MG63 (cell line): ENCODE measurements at regions not wholly inside any gene's neighbourhood (a gene's known extent, or its start where the extent isn't known, plus 50 kb on each side); places are given as distances from the start of the nearest gene placed in this dataset.
"Not testable (repeated sequence)": the region's sequence is repeated elsewhere in the genome, so short reads cannot be mapped to it uniquely, and the experiment has no call there.

Experiments
- DNase-seq: peaks from one replicate; pipeline ENCODE4 v3.0.0-alpha.2; 2020
- H3K27me3 ChIP-seq: fragments of 250-450 bp; sonication (Bioruptor Pico); 2 replicates; pipeline ENCODE4 v1.5.1; 2020; ENCODE audit warnings: mild to moderate bottlenecking, moderate library complexity
- H3K36me3 ChIP-seq: fragments of 250-450 bp; sonication (Bioruptor Pico); 2 replicates; pipeline ENCODE4 v1.5.1; 2020; ENCODE audit warnings: mild to moderate bottlenecking, moderate library complexity
- H3K4me3 ChIP-seq: fragments of 250-450 bp; sonication (Bioruptor Pico); 2 replicates; pipeline ENCODE4 v1.5.1; 2020; ENCODE audit warnings: mild to moderate bottlenecking, moderate library complexity
- H3K9me3 ChIP-seq: fragments of 250-450 bp; sonication (Bioruptor Pico); 2 replicates; pipeline ENCODE4 v1.5.1; 2020; ENCODE audit warnings: mild to moderate bottlenecking, moderate library complexity

DNA sequence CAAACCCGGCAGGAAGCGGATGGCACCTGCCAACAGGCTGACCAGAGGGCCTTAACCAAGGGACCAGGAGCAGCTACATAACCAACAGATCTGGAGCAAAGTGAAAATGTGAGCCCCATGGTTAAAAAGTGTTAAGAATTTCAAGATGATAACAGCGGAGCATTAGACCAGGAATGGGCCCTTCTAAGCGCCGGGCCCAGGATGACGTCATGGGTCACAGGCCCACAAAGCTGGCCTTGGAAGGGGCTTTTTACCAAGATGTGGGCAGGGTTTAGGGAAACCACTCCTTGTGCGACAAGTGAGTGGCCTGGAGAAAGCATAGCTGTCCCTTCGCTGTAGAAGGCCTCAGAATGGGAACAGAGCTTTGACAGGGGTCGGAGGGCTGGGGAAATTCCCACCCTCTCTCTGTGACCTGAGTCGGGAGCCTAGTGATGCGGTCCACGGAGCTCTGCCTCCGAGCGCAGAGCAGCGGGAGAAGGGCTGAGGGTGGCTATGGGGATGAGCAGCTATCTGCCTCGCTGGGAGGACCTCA is 84.4 kb upstream of the RPL38 start:
- DNase-seq, result no peak
- H3K4me3 ChIP-seq, result no peak overlapping the region
- H3K27me3 ChIP-seq, result peaks cover 4% of the 10 kb centered on the region
- peaks cover 4% of the 10 kb centered on the region for H3K9me3 ChIP-seq
- no peaks in the 10 kb centered on the region for H3K36me3 ChIP-seq

GRCh38 chr17:74119965-74120364 is 83.5 kb upstream of the RPL38 start:
- no peak for DNase-seq

DNA sequence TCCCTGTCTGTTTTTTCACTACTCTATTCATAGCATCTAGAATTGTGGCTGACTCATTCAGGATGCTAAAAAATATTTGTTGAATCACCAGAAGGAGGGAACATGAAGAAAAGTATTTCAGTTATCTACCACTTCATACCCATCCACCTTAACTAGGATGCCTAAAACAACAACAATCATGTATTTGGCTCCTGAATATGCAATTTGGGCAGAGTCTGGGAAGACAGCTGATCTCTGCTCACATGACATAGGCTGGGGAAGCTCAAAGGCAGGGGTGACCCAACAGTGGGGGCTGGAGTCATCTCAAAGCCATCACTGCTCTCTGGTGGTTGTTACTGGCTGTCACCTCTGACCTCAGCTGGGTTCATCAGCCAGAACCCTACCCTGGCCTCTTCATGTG is 80.1 kb upstream of the RPL38 start:
- Histone ChIP-seq H3K9me3 (peaks cover 4% of the 10 kb centered on the region), H3K27me3 (no peaks in the 10 kb centered on the region; the same call in 1 of the 2 replicates), H3K4me3 (no peak overlapping the region), H3K36me3 (no peaks in the 10 kb centered on the region)
- DNase-seq, result peak; percentile 51

More at GRCh38 chr17:74119965-74120364, 83.5 kb upstream of the RPL38 start:
- peaks cover 4% of the 10 kb centered on the region for H3K9me3 ChIP-seq
- no peaks in the 10 kb centered on the region for H3K36me3 ChIP-seq
- H3K27me3 ChIP-seq, result peaks cover 3% of the 10 kb centered on the region; the same call in 1 of the 2 replicates
- H3K4me3 ChIP-seq, result no peak overlapping the region

- H3K36me3 ChIP-seq, result no peaks in the 10 kb centered on the region
- H3K9me3 ChIP-seq, result peaks cover 4% of the 10 kb centered on the region
- DNase-seq, result no peak
- H3K27me3 ChIP-seq, result no peaks in the 10 kb centered on the region; the same call in 1 of the 2 replicates
- no peak overlapping the region for H3K4me3 ChIP-seq
Measured at GRCh38 chr17:74123866-74124444, 79.5 kb upstream of the RPL38 start.

DNA sequence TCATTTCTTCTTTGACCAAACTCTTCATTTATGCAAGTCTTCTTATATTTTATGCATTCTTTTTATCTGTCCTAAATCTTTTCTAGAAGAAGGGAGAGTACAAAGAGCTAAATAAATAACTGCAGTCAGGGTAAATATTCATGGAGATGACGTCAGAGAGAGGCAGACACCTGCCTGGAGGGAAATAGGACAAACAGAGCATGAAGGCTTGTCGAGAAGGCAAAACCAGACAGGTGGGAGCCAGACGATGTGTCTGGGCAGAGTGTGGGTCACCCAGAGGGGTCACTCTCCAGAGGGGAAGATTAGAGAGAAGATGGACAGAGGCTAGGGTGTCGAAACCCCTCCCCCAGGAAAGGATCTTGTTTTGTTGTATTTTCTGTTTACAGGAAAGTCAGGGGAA is 78.3 kb upstream of the RPL38 start:
- Histone ChIP-seq H3K27me3 (peaks cover under 1% of the 10 kb centered on the region), H3K4me3 (no peak overlapping the region), H3K9me3 (peaks cover 4% of the 10 kb centered on the region), H3K36me3 (no peaks in the 10 kb centered on the region)
- DNase-seq, result no peak

- H3K27me3 ChIP-seq, result peaks cover 3% of the 10 kb centered on the region
- DNase-seq, result no peak
- H3K36me3 ChIP-seq, result no peaks in the 10 kb centered on the region
Measured at GRCh38 chr17:74126179-74126900, 77.1 kb upstream of the RPL38 start.

GRCh38 chr17:74126959-74127358 is 76.5 kb upstream of the RPL38 start:
- Histone ChIP-seq H3K4me3 (no peak overlapping the region), H3K36me3 (no peaks in the 10 kb centered on the region), H3K9me3 (no peaks in the 10 kb centered on the region), H3K27me3 (peaks cover 5% of the 10 kb centered on the region)
- no peak for DNase-seq

More at GRCh38 chr17:74126179-74126900, 77.1 kb upstream of the RPL38 start:
- Histone ChIP-seq H3K4me3 (no peak overlapping the region), H3K9me3 (peaks cover 1% of the 10 kb centered on the region)

- no peak overlapping the region for H3K4me3 ChIP-seq
Measured at GRCh38 chr17:74128456-74129211, 74.8 kb upstream of the RPL38 start.

DNA sequence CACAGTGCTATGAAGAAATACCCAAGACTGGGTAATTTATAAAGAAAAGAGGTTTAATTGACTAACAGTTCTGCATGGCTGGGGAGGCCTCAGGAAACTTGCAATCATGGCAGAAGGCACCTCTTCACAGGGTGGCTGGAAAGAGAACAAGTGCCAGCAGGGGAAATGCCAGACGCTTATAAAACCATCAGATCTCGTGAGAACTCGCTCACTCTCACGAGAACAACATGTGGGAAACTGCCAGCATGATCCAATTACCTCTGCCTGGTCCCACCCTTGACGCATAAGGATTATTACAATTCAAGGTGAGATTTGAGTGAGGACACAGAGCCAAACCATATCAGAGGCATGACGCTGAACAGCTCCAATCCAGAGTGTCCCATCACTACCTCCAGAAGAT is 73.7 kb upstream of the RPL38 start:
- not testable (repeated sequence) for H3K9me3 ChIP-seq, H3K4me3 ChIP-seq, DNase-seq

More at GRCh38 chr17:74128456-74129211, 74.8 kb upstream of the RPL38 start:
- DNase-seq, result no peak
- Histone ChIP-seq H3K36me3 (no peaks in the 10 kb centered on the region), H3K9me3 (no peaks in the 10 kb centered on the region), H3K27me3 (peaks cover 5% of the 10 kb centered on the region)

GRCh38 chr17:74130276-74130675 is 73.2 kb upstream of the RPL38 start:
- Histone ChIP-seq H3K4me3 (no peak overlapping the region), H3K9me3 (no peaks in the 10 kb centered on the region), H3K36me3 (no peaks in the 10 kb centered on the region), H3K27me3 (peaks cover 5% of the 10 kb centered on the region)
- no peak for DNase-seq

More for the DNA sequence above, 73.7 kb upstream of the RPL38 start:
- not testable (repeated sequence) for H3K36me3 ChIP-seq, H3K27me3 ChIP-seq

GRCh38 chr17:74130841-74131240 is 72.6 kb upstream of the RPL38 start:
- no peaks in the 10 kb centered on the region for H3K9me3 ChIP-seq
- no peaks in the 10 kb centered on the region for H3K36me3 ChIP-seq
- H3K4me3 ChIP-seq, result no peak overlapping the region
- DNase-seq, result no peak
- peaks cover 5% of the 10 kb centered on the region for H3K27me3 ChIP-seq

DNA sequence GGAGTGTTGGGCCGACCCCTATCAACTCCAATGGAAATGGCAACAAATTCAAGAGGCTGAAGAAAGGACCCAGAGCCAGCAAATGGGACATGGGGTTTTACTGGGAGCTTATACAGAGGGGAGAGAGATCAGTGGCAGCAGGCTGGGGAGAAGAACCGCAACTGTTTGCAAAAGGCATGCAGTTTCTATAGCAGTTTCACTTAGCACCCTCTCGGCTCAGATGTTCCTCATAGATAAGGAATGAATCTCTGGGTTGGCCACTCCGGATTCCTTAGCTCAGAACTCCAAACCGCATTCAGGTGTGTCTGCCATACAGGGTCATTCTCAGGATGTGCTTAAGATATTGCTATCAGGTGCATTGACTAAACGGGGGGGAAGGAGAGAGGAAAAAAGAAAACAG is 71.1 kb upstream of the RPL38 start:
- no peaks in the 10 kb centered on the region for H3K9me3 ChIP-seq
- H3K36me3 ChIP-seq, result no peaks in the 10 kb centered on the region
- H3K4me3 ChIP-seq, result no peak overlapping the region
- peaks cover 12% of the 10 kb centered on the region for H3K27me3 ChIP-seq
- no peak for DNase-seq

DNA sequence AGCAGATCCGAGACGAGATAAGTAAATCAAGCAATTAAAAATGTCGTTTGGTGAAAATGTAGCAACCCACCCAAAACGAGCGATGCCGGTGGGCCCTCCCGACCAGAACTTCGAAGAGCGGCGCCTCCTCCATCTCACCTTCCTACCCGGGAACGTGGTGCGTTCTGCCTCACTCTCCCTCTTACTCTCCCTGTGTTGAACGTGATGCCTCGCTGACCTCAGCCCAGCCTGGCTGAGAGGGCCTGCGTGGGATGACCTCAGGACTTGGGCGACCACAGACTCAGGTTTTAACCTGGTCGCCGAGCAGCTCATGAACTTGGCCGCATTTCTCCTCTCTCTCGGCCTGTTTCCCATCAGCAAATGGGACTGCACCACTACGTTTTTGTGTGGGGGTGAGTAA is 69.7 kb upstream of the RPL38 start:
- no peaks in the 10 kb centered on the region for H3K36me3 ChIP-seq
- DNase-seq, result no peak
- H3K4me3 ChIP-seq, result no peak overlapping the region
- peaks cover 12% of the 10 kb centered on the region for H3K27me3 ChIP-seq
- no peaks in the 10 kb centered on the region for H3K9me3 ChIP-seq

- not testable (repeated sequence) for H3K9me3 ChIP-seq, H3K4me3 ChIP-seq, H3K36me3 ChIP-seq, DNase-seq
- H3K27me3 ChIP-seq, result peaks cover 12% of the 10 kb centered on the region
Measured at GRCh38 chr17:74134234-74134633, 69.2 kb upstream of the RPL38 start.

GRCh38 chr17:74134991-74135390 is 68.5 kb upstream of the RPL38 start:
- Histone ChIP-seq H3K27me3 (peaks cover 12% of the 10 kb centered on the region), H3K36me3 (no peaks in the 10 kb centered on the region), H3K4me3 (no peak overlapping the region), H3K9me3 (no peaks in the 10 kb centered on the region)
- DNase-seq, result no peak

DNA sequence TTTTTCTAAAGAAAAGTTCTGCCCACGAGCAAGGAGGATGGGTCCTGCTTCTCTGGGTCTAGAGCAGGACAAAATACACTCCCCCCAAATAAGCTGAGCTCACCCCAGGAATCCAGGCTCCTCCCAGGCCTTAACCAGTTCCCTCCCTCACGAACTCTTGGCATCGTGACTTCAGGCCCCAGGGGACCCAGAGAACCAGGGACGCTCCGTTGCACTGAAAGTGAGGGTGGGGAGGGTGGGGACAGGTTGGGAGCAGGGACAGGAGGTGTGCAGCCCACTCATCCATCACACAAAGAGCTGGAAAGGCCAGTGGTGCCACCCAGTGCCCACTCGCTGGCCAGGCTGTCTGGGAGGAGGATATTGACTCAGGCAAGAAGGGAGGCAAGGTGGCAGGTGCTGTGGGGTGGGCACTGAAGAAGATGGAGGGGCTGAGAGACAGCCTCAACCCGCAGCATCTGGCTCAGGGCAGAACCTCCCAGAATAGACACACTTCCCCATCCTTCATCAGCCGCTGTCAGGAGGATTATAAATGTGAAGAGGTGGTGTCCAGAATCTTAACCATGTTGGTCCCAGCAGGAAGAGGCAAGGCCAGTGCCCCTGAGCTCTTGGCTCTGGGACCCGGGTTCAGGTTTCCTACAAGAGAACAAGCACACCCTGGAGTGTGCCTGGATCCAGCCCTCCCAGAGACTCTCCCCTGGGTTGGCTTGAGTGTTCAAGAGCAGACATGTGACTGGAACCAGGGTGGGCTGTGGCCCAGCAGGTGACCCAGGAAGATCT is 67.9 kb upstream of the RPL38 start:
- Histone ChIP-seq H3K9me3 (no peaks in the 10 kb centered on the region), H3K27me3 (peaks cover 8% of the 10 kb centered on the region), H3K36me3 (no peaks in the 10 kb centered on the region), H3K4me3 (no peak overlapping the region)
- DNase-seq, result no peak
